ENCODE measurements at regions not wholly inside any gene's neighbourhood (a gene's known extent, or its start where the extent isn't known, plus 50 kb on each side); places are given as distances from the start of the nearest gene placed in this dataset.

DNA sequence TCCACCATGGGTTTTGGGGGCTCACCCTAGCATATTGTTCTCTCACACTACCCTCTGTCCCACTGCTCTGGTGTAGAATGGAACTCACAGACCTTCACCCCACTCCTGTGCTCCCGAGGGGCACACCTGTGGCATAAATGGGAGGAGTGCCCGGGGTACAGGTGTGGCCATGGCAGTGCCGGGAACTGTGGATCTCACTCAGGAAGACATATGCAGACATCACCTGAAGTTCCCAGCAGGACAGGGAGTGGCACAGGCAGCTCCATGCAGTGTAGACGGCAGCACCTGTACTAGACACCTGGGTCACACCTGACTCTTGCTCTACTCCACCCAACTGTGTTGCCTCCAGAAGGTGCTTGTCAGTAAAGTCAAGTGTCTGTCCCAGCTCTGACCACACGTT is 57.6 kb upstream of the MRPS22 start:
- DNase-seq: no peak

DNA sequence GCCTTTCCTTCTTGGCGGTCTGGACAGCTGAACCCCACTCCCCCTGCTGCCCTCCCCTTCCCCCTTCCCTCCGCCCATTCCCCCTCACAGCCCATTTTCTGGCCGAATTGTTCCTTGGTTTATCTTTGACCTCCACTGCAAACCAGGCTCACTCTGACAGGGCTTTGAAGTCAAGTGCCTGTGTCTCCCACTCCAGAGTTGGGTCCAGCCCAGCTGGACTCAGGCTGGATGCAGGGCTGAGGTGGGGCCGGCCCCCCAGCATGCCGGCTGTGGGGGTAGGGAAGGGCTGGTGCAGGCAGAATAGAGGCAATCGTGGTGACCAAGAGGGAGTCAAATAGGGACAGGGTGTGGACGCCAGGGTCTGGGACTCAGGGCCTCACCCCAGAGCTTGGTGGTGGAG is 57.0 kb upstream of the MRPS22 start:
- DNase-seq: no peak

DNA sequence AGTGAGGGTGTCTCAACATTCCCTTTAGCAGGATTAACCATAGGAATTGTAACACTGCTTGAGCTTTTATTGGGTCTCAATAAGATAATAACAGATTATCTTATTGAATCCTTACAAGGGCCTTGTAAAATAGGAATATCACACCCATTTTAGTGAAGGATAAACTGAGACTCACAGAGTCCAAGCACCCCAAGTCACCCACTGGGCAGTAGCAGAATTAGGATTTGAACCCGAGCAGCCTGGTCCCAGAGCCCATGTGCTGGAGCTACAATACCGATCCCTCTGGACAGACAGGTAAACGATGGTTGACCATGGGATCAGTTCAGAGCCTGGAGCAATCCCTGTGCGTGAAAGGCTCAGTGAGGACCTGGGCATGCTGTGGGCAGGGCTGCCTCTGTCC is 56.3 kb upstream of the MRPS22 start:
- DNase-seq: no peak

DNA sequence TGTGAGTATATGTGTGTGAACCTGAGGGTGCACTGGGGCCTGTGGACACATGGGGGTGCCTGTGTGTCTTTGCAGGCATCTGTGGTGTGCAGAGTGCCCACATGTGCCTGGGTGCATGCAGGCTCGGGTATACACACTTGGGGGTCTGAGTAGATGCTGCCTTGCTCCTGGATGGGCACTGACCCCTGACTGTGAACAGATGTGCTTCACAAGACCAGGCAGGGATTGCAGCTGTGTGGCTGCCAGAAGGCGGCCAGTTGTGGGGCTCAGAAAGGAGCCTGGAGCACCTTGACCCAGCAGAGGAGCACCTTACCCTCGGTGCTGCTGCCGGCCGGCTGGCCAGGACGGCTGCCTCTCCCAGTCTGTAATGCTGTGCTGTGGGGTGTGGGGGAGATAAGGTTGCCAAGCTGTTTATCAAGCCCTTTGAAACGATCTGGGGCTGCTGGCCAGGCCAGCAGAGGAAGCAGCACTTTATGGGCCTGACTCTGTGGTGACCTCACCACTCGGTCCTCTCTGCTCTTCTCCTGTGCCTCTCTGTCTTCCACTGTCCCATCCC is 55.5 kb upstream of the MRPS22 start:
- DNase-seq: no peak

DNA sequence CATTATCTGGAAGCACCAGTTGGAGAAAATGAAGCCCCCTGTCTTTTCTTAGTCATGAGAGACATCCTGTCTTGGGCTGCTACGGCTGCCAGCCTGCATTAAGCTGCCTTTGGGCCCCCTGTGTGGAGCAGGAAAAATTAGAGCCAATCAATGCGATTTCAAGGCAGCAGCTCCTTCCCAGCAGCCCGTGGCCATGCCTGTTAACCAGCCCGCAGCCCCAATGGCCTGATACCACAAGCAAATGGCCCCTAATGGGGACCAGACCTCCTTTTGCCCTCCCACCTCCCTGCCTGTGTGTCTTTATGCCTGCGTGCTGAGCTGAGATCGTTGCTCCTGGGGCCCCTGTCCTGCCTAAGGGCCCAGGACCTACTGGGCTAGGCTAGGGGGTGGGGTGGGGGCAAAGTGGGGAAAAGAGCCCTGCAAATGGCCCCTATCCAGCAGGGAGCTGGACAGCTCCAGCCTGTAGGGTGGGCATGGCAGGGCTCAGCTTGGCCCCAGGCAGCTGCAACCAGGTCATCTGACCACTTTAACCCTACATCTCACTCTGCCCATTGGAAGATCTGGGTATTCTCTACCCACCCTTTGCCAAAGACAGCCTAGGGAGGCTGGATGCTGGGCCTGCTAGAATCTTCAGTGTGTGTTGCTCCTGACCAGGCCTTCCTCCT is 53.8 kb upstream of the MRPS22 start:
- no peak for DNase-seq

DNA sequence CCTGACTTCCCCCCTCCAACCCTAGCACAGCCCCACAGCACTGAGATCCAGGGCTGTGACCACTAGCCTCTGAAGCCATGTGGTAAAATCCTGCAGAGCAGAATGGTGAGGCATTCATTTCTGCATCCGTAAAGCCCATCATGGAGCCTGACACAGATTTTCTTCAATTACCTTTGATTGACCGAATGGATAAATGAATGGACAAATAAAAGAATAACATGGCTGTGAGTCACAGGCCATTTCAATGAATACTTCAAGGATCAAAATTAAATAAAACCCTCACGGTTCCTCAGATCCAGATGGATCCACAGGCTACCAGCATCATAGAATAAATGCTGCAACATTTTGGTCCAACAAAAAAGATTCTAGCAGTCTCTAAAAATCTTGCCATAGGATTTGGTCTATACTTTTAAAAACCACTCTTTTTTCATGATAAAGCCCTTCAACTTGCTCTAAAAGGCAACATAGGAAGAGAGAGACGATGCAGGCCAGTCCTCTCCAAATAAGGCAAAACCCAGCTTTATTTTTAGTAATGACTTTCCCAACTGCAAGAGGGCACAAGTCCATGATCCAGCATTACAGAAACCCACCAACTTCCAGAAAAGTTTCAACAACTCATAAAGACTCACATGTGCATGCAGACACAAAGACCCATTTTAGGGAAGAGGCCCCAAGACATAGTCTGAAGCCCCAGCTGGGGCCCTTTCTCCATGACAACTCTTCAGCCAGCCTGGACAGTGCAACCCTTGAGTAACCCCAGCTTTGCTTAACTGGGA is 52.4 kb upstream of the MRPS22 start:
- no peak for DNase-seq

DNA sequence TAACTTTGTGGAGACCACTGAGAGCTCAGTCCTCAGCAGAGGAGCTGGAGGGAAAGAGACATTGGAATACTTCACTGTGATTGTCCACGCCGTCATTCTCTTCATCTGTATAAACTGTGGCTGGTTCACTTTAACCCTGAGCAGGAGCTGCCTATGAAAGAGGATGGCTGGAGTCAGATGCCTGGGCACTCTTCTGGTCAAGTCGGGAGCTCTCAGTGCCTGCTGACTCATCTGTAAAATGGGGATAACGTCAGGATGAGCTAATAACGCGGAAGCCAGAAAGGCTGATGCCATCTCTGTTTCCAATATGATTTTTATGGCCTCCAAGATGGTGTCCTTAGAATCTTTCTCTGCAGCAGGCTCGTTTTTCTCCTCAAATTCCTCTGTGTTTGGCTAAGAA is 51.6 kb upstream of the MRPS22 start:
- DNase-seq: no peak

DNA sequence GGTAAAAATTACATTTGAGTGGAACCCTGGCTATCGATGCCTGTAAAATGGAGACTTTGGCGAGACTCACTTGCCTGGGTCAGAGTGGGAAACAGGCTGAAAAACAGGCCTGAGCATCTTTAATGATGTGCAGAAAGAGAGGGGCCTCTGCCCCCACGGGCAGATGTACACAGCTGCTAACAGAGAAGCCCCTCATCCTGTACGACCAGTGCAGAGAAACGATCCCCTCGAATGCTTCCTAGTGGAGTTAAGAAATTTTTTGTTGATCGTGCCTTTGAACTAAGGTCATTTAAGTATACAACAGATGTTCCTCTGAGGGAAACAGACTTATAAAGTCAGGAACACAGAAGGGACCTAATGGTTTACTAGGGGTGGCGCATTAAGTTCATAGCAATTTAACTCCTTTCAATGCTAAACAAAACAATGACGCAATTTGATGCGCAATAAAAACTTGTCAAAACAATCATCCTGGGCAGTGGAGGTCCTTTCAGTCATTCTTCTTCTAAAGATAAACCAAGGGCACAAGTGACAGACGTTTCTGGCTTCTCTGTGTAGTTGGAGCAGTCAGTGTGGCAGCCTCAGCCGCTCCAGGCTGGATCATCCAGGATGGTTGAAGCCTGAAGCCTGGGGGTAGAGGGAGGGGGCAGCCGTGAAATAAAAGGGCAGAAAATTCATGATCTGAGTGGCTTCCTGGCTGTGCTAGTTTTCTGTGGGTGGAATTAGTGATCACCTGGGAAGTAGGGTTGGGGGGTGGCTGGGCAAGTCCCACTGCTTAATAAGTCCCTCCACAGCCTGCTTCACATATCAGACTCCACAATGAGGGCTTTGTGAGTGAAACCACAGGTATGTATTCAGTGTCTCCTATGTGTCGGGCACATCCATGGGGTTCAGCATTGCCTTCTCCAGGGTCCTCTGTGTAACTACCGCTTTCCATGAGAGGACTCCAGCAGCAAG is 50.8 kb upstream of the MRPS22 start:
- DNase-seq: no peak

DNA sequence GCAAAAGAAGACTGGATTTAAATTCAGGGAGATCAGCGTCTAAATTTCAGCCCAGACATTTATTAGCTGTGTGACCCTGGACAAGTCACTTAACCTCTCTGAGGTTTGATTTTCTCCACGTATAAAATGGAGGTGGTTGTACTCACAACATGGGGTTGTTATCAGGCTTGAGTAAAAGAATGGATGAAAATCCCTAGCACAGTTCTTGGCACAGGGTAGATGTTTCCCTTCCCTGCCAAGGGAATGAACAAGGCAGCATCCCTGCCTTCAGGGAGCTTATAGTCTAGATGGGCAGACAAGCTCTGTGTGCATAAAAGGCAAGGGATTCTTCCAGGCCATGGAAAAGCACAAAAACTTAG is 50.2 kb upstream of the MRPS22 start:
- no peak for DNase-seq

All from inflammatory macrophage treated with lipopolysaccharide for 4 hours (primary cell).